Liver (tissue), 8 donors: ENCODE measurements at regions not wholly inside any gene's neighbourhood (a gene's known extent, or its start where the extent isn't known, plus 50 kb on each side); places are given as distances from the start of the nearest gene placed in this dataset.

ENCODE experiments used
- DNase-seq: peaks from one replicate; pipeline ENCODE4 v3.0.0-alpha.2; 2017; ENCODE audit warnings: low spot score
- H3K27ac ChIP-seq, 2 donors: one replicate each; pipeline ENCODE4 v1.7.0; 2013; ENCODE audit warnings: inconsistent platforms in 2 of 2, low read length in 2 of 2, control low read depth in 1 of 2, low read depth in 1 of 2, mild to moderate bottlenecking in 1 of 2
- H3K27me3 ChIP-seq, 4 donors: one replicate each; pipeline versions ENCODE4 v1.6.1 to v1.7.0; 2013; ENCODE audit warnings: low read length in 3 of 4, inconsistent platforms in 1 of 4, mild to moderate bottlenecking in 1 of 4, moderate library complexity in 1 of 4; ENCODE audit not compliant: control insufficient read depth in 4 of 4, insufficient read depth in 4 of 4
- H3K36me3 ChIP-seq, 4 donors: one replicate each; pipeline versions ENCODE4 v1.6.1 to v1.7.0; 2013; ENCODE audit warnings: low read length in 3 of 4, mild to moderate bottlenecking in 3 of 4, low read depth in 1 of 4, moderate library complexity in 1 of 4; ENCODE audit not compliant: control insufficient read depth in 4 of 4, insufficient read depth in 3 of 4
- H3K4me1 ChIP-seq, 4 donors: one replicate each; pipeline versions ENCODE4 v1.6.1 to v1.7.0; 2013; ENCODE audit warnings: low read length in 3 of 4, mild to moderate bottlenecking in 3 of 4, moderate library complexity in 1 of 4; ENCODE audit not compliant: control insufficient read depth in 4 of 4, insufficient read depth in 4 of 4
- H3K4me3 ChIP-seq, 3 donors: one replicate each; pipeline versions ENCODE4 v1.6.1 to v1.7.0; 2013; ENCODE audit warnings: low read length in 3 of 3, control low read depth in 1 of 3, low read depth in 1 of 3, mild to moderate bottlenecking in 1 of 3
- H3K9ac ChIP-seq, 2 donors: one replicate each; pipeline ENCODE4 v1.7.0; 2013; ENCODE audit warnings: low read length in 2 of 2, mild to moderate bottlenecking in 2 of 2, moderate library complexity in 2 of 2, control low read depth in 1 of 2, low read depth in 1 of 2
- H3K9me3 ChIP-seq, 4 donors: one replicate each; pipeline versions ENCODE4 v1.6.1 to v1.7.0; 2013; ENCODE audit warnings: low read length in 3 of 4; ENCODE audit not compliant: control insufficient read depth in 4 of 4
- CTCF ChIP-seq: fragments of 150-350 bp; IDR thresholded peaks from 2 replicates; pipeline ENCODE4 v1.5.1; 2017; ENCODE audit warnings: improper control_type of control experiment, low read depth, low read length; ENCODE audit not compliant: missing input control
- EGR1 ChIP-seq, 2 donors: IDR thresholded peaks; 2 replicates each; pipeline ENCODE4 v1.6.1; 2016 to 2018; ENCODE audit warnings: antibody characterized with exemption in 2 of 2, low read depth in 2 of 2
- FOXA1 ChIP-seq: IDR thresholded peaks from 2 replicates; pipeline ENCODE4 v1.6.1; 2016; ENCODE audit warnings: antibody characterized with exemption
- FOXA2 ChIP-seq: IDR thresholded peaks from 2 replicates; pipeline ENCODE4 v1.6.1; 2016; ENCODE audit warnings: antibody characterized with exemption
- GABPA ChIP-seq, 2 donors: IDR thresholded peaks in 1 of 2; conservative IDR thresholded peaks in 1 of 2; 2 replicates each; pipeline ENCODE4 v1.6.1; 2016; ENCODE audit warnings: antibody characterized with exemption in 2 of 2, mild to moderate bottlenecking in 1 of 2, moderate library complexity in 1 of 2
- HNF4A ChIP-seq, 2 donors: conservative IDR thresholded peaks; 2 replicates each; pipeline ENCODE4 v1.6.1; 2016; ENCODE audit warnings: antibody characterized with exemption in 2 of 2, mild to moderate bottlenecking in 2 of 2
- HNF4G ChIP-seq: IDR thresholded peaks from 2 replicates; pipeline ENCODE4 v1.6.1; 2016; ENCODE audit warnings: antibody characterized with exemption
- JUND ChIP-seq, 2 donors: IDR thresholded peaks; 2 replicates each; pipeline ENCODE4 v1.6.1; 2016; ENCODE audit warnings: antibody characterized with exemption in 2 of 2
- NR2F2 ChIP-seq: IDR thresholded peaks from 2 replicates; pipeline ENCODE4 v1.6.1; 2016; ENCODE audit warnings: antibody characterized with exemption
- RAD21 ChIP-seq, 2 donors: IDR thresholded peaks; 2 replicates each; pipeline ENCODE4 v1.6.1; 2016; ENCODE audit warnings: antibody characterized with exemption in 2 of 2, mild to moderate bottlenecking in 2 of 2
- RXRA ChIP-seq, 2 donors: IDR thresholded peaks; 2 replicates each; pipeline ENCODE4 v1.6.1; 2017 to 2018; ENCODE audit warnings: antibody characterized with exemption in 2 of 2, mild to moderate bottlenecking in 1 of 2
- SP1 ChIP-seq: IDR thresholded peaks from 2 replicates; pipeline ENCODE4 v1.6.1; 2018; ENCODE audit warnings: antibody characterized with exemption, mild to moderate bottlenecking
- TAF1 ChIP-seq: conservative IDR thresholded peaks from 2 replicates; pipeline ENCODE4 v1.6.1; 2016; ENCODE audit warnings: antibody characterized with exemption, mild to moderate bottlenecking
- YY1 ChIP-seq: IDR thresholded peaks from 2 replicates; pipeline ENCODE4 v1.6.1; 2016; ENCODE audit warnings: antibody characterized with exemption, mild to moderate bottlenecking
- WGBS: extraction: QIAGEN DNeasy Blood & Tissue Kit; methylation state at CpG from one replicate; pipeline ENCODE4 v1.1.7; 2013; 5-methylcytosine and 5-hydroxymethylcytosine counted together
- TF ChIP-seq, protein P1 (sequence below): IDR thresholded peaks from 2 replicates; pipeline ENCODE4 v1.6.1; 2016; ENCODE audit warnings: antibody characterized with exemption
- TF ChIP-seq, protein P2 (sequence below): IDR thresholded peaks from 2 replicates; pipeline ENCODE4 v1.6.1; 2016; ENCODE audit warnings: antibody characterized with exemption, mild to moderate bottlenecking
- donor health status: healthy.
- donor health status: healthy.
- donor health status: healthy.
- donor health status: healthy.
- donor health status: healthy.

- TF ChIP-seq CTCF = no peak
- no peak for TF ChIP-seq RXRA (IDR thresholded peaks at IDR 0.05)
- no peak for TF ChIP-seq RAD21 (IDR thresholded peaks at IDR 0.05)
- no peak for TF ChIP-seq EGR1 (IDR thresholded peaks at IDR 0.05; ENCODE audit: low read depth in 2 of 2)
- no peak for TF ChIP-seq GABPA (IDR thresholded peaks at IDR 0.05 in 1 of 2, conservative IDR thresholded peaks at IDR 0.05 in 1 of 2)
- no peak for TF ChIP-seq SP1
- no peak for TF ChIP-seq FOXA1
- TF ChIP-seq, protein P1, sequence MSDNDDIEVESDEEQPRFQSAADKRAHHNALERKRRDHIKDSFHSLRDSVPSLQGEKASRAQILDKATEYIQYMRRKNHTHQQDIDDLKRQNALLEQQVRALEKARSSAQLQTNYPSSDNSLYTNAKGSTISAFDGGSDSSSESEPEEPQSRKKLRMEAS = no peak
- no peak for TF ChIP-seq FOXA2
- TF ChIP-seq YY1 = no peak
- WGBS = 77% methylated on average over 4 of the region's 4 CpGs
These were observed 453.8 kb downstream of the OTOL1 start for GRCh38 chr3:161950318-161950868.

DNA sequence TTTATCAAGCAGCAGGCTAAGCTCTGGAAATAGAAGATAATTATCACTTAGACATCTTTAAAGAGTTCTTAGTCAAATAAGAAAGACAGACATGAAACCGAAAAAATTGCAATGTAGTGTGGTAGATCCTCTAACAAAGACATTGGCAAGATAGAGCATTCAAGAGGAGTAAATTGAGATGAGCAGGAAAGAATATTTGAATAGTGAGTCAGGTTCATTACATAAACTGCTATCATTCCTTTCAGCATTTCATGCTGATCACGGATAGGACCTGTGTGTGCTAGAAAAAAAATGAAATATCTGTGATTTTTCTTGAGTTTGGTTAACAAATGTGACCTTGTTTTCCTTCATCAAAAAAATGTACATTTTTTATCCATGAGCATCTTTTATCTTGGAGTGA is 460.9 kb downstream of the OTOL1 start:
- H3K27me3 ChIP-seq = no peaks in the 10 kb centered on the region
- no peak overlapping the region for H3K27ac ChIP-seq
- H3K4me3 ChIP-seq = no peak overlapping the region
- no peak for DNase-seq
- no peak overlapping the region for H3K9ac ChIP-seq
- H3K4me1 ChIP-seq = no peaks in the 10 kb centered on the region
- WGBS = 59% methylated on average over 2 of the region's 2 CpGs
- H3K36me3 ChIP-seq = no peaks in the 10 kb centered on the region
- no peak for TF ChIP-seq HNF4G
- TF ChIP-seq SP1 = no peak
- TF ChIP-seq NR2F2 = no peak
- TF ChIP-seq FOXA2 = no peak
- TF ChIP-seq RXRA (IDR thresholded peaks at IDR 0.05) = no peak
- TF ChIP-seq, protein P2, sequence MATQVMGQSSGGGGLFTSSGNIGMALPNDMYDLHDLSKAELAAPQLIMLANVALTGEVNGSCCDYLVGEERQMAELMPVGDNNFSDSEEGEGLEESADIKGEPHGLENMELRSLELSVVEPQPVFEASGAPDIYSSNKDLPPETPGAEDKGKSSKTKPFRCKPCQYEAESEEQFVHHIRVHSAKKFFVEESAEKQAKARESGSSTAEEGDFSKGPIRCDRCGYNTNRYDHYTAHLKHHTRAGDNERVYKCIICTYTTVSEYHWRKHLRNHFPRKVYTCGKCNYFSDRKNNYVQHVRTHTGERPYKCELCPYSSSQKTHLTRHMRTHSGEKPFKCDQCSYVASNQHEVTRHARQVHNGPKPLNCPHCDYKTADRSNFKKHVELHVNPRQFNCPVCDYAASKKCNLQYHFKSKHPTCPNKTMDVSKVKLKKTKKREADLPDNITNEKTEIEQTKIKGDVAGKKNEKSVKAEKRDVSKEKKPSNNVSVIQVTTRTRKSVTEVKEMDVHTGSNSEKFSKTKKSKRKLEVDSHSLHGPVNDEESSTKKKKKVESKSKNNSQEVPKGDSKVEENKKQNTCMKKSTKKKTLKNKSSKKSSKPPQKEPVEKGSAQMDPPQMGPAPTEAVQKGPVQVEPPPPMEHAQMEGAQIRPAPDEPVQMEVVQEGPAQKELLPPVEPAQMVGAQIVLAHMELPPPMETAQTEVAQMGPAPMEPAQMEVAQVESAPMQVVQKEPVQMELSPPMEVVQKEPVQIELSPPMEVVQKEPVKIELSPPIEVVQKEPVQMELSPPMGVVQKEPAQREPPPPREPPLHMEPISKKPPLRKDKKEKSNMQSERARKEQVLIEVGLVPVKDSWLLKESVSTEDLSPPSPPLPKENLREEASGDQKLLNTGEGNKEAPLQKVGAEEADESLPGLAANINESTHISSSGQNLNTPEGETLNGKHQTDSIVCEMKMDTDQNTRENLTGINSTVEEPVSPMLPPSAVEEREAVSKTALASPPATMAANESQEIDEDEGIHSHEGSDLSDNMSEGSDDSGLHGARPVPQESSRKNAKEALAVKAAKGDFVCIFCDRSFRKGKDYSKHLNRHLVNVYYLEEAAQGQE = no peak
- no peak for TF ChIP-seq TAF1
- TF ChIP-seq JUND (IDR thresholded peaks at IDR 0.05) = no peak
- no peak for TF ChIP-seq HNF4A (conservative IDR thresholded peaks at IDR 0.05)
- TF ChIP-seq, protein P1 = no peak
- no peak for TF ChIP-seq GABPA (IDR thresholded peaks at IDR 0.05 in 1 of 2, conservative IDR thresholded peaks at IDR 0.05 in 1 of 2)
- no peak for TF ChIP-seq RAD21 (IDR thresholded peaks at IDR 0.05)
- no peaks in the 10 kb centered on the region for H3K9me3 ChIP-seq

More at GRCh38 chr3:161950318-161950868, 453.8 kb downstream of the OTOL1 start:
- no peak for DNase-seq
- Histone ChIP-seq H3K9ac (no peak overlapping the region), H3K4me1 (no peaks in the 10 kb centered on the region), H3K27ac (no peak overlapping the region), H3K27me3 (no peaks in the 10 kb centered on the region), H3K4me3 (no peak overlapping the region), H3K9me3 (peaks cover 0 to 6% (median 0%) of the 10 kb centered on the region in 4 donors), H3K36me3 (no peaks in the 10 kb centered on the region)
